COLO829 (cell line): ENCODE measurements at regions not wholly inside any gene's neighbourhood (a gene's known extent, or its start where the extent isn't known, plus 50 kb on each side); places are given as distances from the start of the nearest gene placed in this dataset.
"Not testable (repeated sequence)": the region's sequence is repeated elsewhere in the genome, so short reads cannot be mapped to it uniquely, and the experiment has no call there.

Source experiments
- DNase-seq: peaks from one replicate; pipeline ENCODE4 v3.0.0; 2012; ENCODE audit warnings: low spot score

GRCh38 chr12:88756153-88756552 lies 175.9 kb upstream of the KITLG start:
- no peak for DNase-seq

DNA sequence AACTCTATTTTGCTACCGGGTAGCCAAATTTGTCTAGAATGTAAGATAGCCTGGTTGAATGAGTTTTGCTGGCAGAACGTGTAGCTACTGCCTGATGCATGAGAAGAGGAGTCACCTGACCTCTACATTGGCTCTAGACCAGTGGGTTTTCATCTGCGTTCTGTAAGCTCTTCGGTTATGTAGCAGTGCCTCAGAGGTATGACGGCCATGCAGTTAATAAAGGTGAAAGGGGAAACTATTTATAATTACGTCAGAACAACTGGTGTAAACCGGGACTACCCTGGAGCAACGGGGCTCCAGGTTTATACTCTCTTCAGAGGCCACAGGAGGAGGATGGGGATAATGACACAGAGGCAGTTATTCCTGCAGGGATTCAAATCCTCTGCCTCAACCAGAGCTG lies 173.4 kb upstream of the KITLG start:
- DNase-seq: no peak

GRCh38 chr12:88753066-88753465 lies 172.8 kb upstream of the KITLG start:
- DNase-seq: no peak

DNA sequence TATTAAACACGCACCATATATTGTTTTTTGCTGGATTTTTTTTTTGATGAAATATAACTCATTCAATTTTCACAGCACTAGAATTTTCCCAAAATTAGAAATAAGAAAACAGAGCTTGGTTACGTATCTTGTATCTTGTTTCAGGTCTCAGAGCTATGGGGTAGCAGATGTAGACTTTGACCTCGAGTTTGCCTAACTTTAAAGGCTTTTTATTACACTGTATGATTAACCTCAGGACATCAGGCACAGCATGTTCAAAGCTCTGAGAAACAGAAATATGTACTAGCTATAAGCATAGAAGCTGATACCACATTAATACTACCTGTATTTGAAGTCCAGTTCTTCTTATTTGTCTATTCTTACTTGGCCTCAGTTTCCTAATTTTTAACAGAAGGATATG lies 171.9 kb upstream of the KITLG start:
- no peak for DNase-seq

GRCh38 chr12:88750867-88751543 lies 170.7 kb upstream of the KITLG start:
- DNase-seq: no peak

DNA sequence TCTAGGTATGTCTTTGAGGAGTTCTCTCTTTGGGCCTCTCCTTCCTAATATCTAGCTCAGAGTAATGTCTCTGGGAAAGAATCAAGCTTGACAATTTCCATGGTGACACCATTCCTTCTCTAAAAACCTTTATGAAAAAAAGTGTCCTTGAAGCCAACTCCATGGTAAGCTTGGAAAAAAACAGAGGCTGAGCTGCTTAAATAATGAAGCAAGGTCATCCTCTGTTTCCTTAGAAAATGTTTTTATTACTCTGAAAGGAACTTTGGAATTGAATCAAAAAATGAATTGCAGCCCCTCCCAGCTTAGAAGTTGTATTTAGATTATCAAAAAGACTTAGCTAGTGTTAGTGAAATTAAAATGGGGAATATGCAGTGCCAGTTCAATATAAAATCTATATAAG lies 166.1 kb upstream of the KITLG start:
- no peak for DNase-seq

DNA sequence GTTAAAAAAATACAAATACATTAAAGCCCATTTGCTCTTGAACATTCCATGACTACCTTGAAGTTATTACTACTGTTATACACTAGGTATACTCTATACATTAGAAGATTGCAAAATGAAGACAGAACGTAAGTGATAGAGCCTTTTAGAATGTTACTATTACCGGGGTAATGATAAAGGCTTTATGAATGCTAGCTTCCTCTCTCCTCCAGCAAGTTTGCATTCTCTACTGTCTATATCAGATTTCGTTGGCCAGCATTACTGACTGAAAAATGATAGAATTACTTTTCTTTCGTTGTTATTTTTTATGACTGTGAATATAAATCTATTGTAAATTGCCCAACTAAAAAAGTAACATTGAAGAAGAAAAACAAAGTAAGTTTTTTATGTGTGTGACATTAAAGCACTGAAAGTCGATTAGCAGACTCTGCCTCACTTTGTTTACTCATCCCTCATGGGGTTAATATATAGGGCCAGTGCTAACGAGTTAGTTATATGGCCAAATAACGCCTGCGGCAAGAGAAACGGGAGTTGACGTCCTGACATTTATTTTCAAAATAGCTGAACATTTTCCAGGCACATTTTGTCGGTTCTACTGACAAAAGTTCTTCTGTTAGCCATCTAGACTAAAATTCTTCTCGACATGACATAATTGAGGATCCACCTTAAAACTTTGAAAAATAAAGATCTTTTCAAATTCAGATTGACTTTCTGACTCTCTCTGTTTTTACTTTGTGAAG lies 163.8 kb upstream of the KITLG start:
- DNase-seq: peak; percentile 24

DNA sequence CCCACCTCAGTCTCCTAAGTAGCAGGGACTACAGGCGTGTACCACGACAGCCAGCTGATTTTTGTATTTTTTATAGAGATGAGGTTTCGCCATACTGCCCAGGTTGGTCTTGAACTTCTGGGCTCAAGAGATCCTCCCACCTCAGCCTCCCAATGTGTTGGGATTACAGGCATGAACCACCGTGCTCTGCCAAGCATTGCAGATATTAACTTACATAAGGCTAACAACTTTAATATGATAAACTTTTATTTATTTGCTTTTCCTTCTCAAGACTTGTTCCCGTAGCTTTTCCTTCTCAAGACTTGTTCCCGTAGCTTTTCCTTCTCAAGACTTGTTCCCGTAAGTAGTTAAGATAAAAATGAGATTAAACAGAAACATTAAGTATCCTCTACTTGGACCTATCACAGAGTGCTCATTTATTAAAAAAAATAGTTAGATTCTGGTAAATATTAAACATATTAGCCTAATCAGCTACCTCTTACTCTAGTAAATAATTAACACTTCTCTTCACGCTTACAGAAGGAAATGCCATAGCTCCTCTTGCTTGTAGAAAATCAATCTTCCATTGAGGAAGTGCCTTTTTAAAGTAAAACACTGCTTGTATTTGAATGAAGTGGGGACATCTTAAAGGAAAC lies 157.7 kb upstream of the KITLG start:
- DNase-seq: no peak

DNA sequence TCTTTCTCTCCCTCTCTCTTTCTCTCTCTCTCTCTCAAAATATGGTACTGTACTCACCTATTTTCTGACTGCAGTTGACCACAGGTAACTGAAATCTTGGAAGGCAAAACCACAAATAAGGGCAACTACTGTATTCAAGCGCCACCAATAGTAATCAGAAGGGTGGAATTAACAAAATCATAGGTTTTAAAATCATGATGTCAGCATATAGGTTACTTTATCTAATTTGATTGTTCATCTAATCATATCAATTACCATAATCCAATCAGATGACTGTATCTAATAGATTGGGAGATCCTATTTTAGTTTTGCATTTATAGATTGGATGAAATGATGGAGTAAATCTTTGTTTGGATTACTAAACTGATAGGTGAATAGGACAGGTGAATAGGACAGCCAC lies 155.8 kb upstream of the KITLG start:
- DNase-seq: no peak

GRCh38 chr12:88733008-88733407 lies 152.7 kb upstream of the KITLG start:
- DNase-seq: no peak

- DNase-seq: no peak
Observed at GRCh38 chr12:88729196-88729595, 148.9 kb upstream of the KITLG start.

GRCh38 chr12:88726806-88727720 lies 146.8 kb upstream of the KITLG start:
- DNase-seq: no peak

DNA sequence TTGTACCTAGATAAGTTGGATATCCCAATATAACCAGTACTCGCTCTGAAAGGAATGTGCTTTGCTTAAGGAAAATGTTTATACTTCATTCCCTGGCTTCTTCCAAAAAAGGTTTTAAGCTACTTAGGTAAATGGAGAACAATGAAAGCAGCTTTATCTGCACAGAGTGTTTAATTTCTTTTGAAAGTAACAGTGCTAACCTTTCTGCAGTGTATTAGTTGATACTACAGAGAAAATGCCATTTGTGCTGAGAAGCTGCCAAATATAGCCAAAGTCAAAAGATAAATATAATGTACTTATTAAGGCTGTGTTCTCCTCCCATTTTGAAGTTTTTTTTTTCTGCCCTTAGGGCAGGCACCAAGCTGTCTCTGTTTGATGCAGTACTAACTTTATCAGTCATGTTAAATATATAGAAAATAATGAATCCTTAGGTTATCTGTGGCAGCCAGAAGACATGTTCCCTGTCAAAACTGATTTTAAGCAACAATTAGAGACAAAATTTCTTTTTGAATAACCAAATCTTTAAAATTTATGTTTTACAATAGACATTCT lies 145.4 kb upstream of the KITLG start:
- DNase-seq: peak; percentile 3

DNA sequence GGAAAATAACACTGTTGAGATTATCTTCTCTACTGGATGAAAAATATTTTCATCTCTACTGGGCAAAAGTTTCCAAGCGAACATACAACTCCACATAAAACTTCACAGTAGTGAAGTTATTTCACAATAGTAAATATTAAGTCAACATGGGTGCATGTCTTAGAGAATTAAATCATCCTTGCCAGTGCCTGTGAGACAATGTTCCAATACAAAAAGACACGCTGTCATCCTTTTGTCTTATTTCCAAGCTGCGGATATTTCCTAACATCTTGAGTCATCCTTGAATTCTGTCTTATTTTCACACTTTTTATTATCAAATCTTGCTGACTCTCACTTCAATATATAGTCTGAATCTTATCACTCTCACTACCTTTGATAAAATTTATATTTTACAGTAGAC lies 142.9 kb upstream of the KITLG start:
- no peak for DNase-seq

DNA sequence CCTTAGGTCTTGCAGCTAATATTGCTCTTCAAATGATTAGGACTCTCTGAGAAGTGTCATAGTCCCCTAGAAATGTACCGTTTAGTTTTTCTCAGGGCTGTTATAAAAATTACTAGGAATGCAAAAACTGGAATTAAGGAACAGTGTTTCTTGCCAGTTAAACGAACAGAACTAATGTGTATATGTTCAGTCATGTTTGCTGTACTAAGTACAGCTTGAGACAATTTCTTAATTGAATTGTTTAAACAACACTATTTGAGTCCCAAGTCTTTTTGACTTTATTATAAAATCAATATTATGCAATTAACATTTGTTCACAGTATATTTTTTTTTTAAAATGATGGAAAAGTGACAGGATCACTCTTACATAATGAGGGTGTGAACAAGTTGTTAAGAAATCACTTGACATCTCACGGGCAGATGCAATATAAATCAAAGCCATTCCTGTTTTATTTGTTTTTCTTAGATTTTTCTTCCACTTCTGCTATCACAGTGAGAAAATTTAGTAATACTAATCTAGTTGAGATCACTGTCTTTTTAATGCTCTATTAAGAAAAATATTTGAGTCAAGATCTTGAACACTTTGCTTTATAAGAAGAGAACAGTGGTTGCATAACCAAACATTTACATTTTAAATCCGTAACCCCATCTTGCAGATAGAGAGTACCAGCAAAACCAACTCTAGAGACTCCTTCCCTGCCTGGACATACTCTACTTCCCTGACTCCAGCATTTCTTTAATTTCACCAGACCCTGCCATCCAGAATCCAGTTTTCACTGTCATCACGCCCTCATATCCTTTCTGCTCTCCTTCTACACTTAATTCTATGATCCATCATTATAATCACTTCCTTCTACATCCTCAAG lies 140.7 kb upstream of the KITLG start:
- DNase-seq: no peak

DNA sequence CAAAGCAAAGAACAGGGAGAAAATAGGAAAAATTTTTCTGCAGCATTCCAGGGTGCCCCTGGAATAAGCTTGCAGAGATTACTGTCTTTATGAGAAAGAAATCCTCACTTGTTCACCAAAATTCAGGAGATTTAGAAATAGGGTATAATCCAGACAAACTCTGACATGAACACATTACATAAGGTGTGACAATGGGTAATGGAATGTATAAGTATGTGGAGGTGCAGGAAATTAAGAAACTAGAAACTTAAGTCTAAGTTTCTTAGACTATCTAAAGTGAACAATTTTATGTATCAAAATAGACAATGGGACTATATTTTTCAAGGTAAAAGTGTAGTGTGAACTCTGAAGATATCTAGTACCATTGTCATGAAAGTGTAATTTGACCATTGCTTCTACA lies 140.0 kb upstream of the KITLG start:
- no peak for DNase-seq

- no peak for DNase-seq
Observed at GRCh38 chr12:88717188-88717587, 136.9 kb upstream of the KITLG start.

- DNase-seq: no peak
Observed at GRCh38 chr12:88716240-88716639, 136.0 kb upstream of the KITLG start.

DNA sequence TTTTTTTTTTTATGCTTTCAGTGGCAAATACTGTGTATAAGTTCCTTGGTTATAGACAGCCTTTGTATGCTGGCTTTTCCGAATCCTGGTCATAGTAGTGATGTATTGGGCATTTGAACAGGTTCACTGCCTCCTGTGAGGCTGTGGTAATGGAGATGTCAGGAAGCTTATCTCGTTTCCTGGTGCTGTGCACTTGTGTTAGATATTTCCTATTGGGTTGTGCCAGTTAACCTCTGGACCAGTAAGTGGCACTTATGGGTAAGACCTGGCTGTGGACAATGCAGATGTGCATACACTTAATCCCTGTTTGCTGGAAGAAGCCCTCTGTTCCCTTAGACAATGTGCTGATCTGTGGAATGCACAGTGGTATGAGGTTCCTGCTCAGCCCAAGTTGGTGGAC lies 135.4 kb upstream of the KITLG start:
- DNase-seq: no peak

- not testable (repeated sequence) for DNase-seq
Observed at GRCh38 chr12:88714263-88714882, 134.1 kb upstream of the KITLG start.

DNA sequence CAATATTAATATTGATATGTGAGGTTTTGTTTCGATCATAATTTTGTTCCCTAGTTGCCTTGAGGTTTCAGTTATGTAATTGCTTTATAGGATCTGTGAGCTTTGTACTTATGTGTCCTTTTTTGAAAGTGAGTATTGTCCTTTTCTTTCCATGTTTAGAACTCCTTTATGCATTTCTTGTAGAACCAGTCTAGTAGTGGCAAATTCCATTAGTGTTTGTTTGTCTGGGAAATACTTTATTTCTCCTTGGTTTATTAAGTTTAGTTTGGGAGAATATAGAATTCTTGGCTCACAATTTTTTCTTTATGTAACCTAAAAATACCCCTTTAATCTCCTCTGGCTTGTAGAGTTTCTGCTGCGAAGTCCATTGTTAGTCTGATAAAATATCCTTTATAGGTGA lies 127.5 kb upstream of the KITLG start:
- no peak for DNase-seq
